ENCODE measurements at regions not wholly inside any gene's neighbourhood (a gene's known extent, or its start where the extent isn't known, plus 50 kb on each side); places are given as distances from the start of the nearest gene placed in this dataset.

- TF ChIP-seq CTCF (IDR thresholded peaks at IDR 0.05; ENCODE audit: low read depth, low read length) (no peak), EZH2phosphoT487 (IDR thresholded peaks at IDR 0.05; ENCODE audit: low read depth) (no peak)
Observed at GRCh38 chr18:62464266-62464665, 58.6 kb upstream of the ZCCHC2 start.
